NCI-H69 (cell line): ENCODE measurements at regions not wholly inside any gene's neighbourhood (a gene's known extent, or its start where the extent isn't known, plus 50 kb on each side); places are given as distances from the start of the nearest gene placed in this dataset.

Experiments
- DNase-seq: peaks from one replicate; lab custom pipeline; 2025; lab: John Stamatoyannopoulos, UW

DNA sequence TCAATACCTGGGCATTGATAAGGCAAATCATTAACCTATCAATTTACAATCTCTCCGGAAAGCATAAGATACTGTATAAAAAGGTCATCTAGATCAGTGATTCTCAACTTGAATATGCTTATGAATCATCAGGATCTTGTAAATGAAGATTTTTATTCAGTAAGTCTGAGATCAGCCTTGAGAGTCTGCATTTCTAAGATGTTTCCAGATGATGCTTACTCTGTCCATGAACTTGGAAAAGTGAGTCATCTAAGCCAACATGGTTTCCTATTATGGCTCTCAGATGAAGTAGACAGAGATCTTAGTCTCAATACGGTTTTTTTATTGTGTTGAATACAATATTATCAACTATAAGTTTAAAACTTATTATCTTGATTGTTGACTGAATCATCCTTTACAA, 226.4 kb upstream of the KIRREL3 start:
- no peak for DNase-seq

DNA sequence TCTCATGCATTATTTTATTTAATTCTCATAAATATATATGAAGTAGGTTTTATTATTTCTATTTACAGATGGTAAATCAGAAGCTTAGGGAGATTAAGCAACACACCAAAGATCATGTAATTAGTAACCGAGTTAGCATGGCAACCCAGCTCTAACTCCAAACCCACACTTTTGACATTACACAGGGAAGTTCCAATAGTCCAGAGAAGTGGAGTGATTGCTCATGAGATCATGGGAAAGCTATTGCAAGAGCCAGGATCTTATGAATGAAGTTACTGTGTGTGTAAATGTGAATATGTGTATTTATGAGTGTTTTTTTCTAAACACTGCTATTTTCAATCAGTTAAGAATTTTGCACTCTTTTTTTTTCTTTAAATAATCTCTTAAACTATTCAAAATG, 225.8 kb upstream of the KIRREL3 start:
- DNase-seq = no peak

DNA sequence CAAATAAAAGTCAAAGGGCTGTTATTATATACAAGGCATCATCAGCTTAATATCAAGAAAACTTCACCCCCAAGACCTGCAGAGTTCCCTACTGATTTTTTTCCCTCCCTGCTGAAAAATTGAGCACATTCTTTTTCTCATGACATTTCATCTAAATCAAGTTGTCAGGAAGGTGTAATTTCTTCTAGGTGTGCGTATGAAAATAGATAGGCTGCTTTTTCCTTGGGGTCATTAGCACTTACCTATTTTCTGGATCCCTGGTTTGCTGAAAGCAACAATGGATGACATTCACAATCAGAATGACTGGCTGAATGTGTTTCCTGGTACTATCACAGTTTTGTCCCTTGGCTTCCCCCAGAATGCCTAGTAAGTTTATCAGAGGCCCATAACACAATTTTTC, 225.0 kb upstream of the KIRREL3 start:
- DNase-seq = no peak

DNA sequence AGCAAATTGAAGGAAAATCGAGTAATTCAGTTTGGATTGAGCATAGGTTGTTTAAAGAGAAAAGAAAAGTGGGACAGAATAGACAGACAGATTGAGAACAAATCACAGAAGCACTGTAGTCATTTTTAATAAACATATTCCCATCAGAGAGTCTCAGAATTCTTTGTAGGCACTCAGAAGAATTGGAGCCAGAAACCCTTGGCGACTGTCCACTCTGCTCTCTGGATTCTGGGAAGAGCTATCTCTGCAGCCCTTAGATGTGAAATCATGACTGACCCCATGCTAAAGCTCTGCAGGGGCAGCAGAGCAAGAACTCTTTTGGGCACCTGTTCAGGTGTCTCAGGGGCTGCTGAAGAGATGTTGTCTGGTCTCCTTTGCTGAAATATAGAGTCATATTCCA, 223.7 kb upstream of the KIRREL3 start:
- DNase-seq = no peak

DNA sequence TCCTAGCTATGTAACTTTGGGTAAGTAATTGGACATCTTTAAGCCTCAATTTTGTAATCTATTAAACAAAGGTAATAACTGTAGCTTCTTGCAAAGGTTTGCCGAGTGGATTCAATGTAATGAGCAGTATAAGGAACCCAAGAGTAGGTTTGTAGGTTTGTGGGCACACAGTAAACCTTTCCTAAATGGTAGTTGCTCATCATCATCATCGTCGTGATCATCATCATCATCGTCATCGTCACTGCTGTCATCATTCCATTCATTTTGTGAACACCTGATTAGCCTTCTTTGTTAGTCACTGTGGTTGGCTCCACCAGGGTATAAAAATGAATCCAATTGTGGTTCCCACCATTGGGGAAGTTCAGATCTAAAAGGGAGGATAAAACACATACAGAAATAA, 223.1 kb upstream of the KIRREL3 start:
- DNase-seq = no peak

DNA sequence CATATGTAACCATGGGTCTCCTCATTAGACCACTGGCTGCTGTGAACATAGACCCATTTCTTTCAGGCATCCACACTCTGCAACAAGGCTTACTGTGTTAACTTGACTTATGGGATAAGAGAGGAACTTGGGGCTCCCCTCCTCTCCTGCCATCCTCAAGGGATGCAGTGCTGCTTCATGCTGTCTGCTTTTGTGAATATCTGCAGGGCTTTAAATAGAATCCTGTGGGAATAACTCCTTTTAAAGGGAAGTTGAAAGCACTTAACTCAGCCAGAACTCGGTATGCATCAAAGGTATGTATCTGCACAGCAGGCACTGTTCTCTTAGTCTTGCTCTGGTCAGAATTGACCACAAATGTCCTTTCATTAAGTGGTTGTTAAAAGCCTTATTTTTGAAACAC, 222.5 kb upstream of the KIRREL3 start:
- no peak for DNase-seq

DNA sequence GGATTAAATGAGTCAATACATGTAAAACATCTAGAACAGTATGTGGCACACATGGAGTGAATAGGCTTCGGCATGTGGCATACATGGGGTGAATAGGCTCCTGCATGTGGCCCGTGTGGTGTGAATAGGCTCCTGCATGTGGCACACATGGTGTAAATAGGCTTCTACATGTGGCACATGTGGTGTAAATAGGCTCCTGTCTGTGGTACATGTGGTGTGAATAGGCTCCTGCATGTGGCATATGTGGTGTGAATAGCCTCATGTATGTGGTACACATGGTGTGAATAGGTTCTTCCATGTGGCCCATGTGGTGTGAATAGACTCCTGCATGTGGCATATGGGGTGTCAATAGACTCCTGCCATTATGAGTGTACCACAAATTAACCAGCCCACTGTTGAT, 219.1 kb upstream of the KIRREL3 start:
- DNase-seq = no peak

DNA sequence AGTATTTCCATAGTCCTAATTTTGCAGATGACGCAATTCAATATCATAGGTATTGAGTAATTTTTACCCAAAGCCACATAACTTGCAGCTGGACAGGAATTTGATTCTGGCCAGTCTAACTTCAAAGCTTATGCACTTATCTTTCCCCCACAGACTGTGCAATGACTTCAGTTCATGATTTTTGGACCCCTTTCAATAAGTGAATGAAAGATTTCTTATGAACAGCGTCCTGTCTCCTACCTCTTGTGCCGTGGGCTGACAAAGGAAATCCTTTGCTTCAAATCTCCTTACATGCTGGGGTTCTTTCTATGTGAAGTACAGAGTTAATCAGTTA, 217.7 kb upstream of the KIRREL3 start:
- no peak for DNase-seq

DNA sequence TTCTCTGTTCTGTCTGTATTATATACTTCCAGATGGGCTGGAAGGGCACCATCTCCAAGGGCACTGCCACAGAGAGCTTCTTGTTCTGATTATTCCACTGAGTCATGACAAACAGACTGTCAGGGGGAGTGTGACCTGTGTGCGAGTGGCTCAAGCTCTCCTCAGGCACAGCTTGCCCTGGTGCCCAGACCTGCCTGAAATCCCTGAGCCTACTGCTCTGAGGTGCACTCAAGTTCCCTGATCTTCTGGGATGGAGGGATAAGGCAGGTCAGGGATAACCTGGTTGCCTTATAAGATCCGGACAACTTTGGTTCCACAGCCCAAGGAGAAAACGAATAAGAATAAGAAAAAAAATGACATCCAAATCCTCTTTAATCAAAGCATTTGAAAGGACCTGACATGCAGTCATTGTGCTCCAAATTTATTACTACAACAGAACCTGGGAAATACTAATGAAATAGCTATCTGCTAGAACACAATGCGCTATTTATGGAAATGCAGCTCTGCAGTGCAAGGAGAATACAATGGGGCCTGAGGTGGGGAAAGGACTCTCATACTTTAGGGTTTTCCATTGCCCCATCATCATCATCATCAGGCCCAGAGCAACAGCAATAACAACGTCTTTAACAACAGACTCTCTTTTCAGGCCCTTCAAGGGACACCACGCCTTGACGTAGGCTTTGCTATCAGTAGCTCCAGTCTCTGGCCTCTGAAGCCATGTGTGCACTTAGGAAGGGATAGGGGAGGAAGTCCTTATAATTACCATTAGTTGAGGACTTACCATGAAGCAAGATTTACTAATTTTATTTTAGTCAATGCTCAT, 217.1 kb upstream of the KIRREL3 start:
- no peak for DNase-seq

DNA sequence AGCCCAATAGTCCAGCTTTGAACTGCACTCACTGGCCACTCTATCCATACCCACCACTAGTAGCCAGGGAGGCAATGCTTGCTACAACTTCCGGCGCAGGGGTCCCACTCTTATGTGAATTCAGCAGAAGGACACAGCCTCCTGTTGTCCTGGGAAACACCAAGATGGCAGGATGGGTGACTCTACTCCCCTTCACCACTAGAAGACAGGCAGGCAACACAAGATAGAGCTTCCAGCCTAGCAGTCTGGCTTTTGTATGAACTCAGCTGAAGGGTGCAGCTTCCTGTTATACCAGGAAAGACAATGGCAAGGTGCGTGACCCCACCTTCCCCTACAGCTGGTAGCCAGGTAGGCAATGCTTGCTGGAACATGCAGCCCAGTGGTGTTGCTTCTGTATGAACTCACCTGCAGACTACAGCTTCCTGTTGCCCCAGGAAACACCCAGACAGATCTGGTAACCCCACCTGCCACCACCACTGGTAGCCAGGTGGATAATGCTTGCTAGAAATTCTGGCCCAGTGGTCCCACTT, 205.2 kb upstream of the KIRREL3 start:
- DNase-seq = peak; percentile 53

DNA sequence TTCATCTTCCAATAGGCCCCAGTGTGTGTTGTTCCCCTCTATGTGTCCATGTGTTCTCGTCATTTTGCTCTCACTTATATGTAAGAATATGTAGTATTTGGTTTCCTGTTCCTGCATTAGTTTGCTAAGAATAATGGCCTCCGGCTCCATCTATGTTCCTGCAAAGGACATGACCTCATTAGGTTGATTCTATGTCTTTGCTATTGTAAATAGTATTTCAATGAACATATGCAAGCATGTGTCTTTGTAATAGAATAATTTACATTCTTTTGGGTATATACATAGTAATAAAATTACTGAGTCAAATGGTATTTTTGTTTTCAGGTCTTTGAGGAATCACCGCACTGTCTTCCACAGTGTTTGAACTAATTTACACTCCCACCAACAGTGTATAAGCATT, 202.9 kb upstream of the KIRREL3 start:
- DNase-seq = no peak

DNA sequence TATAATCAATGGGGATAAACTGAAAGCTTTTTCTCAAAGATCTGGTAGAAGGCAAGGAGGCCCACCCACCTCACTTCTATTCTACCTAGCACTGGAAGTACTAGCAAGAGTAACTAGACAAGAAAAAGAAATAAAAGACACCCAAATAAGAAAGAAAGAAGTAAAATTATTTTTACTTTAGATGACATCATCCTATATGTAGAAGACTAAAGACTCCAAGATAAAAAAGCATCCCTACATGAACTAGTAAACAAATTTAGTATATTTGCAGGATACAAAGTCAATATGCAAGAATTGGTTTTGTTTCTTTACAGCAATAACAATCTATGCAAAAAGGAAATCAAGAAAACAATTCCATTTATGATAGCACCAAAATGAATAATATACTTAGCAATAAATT, 201.5 kb upstream of the KIRREL3 start:
- no peak for DNase-seq

DNA sequence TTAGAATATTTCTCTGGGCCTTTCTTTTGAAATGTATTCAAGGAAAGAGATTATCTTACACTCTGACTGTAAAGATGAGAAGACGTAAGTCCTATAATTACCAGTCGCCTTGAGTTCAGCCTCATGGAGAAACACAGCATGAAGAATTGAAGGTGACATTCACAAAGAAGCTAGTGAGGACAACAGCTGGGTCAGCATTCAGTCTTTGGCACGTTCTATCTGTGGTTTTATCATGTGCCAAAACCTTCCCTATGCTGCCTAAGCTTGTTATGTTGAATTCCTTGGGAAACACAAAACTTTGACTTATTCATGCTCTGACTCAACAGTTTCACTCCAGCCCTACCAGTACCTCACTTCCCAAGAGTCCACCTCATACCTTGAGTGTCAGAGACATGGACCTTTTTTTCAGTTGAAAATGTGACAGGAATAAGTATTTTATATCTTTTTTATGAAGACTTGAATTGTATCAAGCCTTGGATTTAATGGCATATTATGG, 198.8 kb upstream of the KIRREL3 start:
- no peak for DNase-seq

DNA sequence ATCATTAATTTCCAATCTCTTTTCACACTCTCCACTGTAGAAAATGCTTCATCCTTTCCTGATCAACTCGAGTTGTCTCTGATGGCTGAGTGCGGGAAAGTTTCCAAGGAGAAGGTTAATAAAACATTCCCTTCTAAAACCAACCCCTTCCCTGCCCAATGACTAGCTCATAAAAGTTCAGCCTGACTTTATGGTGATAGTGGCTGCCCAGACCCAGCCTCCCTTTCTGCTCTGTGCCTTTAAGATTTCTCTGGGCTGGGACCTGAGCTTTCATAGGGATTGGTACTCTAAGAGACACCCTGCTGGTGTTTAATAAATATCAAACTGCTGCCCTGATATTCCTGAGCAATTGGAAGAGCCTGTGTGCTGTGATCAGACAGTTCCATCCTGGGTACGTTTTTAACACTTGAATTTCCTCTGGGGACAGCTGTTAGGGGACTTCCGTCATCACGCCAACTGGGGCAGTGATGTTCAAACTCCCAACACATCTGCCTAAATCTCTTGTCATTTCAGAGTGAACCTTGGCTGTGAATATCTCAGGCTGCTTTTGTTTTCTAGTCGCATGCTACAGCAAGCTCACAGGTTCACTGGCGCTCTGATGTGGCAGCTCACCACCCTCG, 195.0 kb upstream of the KIRREL3 start:
- DNase-seq = no peak

DNA sequence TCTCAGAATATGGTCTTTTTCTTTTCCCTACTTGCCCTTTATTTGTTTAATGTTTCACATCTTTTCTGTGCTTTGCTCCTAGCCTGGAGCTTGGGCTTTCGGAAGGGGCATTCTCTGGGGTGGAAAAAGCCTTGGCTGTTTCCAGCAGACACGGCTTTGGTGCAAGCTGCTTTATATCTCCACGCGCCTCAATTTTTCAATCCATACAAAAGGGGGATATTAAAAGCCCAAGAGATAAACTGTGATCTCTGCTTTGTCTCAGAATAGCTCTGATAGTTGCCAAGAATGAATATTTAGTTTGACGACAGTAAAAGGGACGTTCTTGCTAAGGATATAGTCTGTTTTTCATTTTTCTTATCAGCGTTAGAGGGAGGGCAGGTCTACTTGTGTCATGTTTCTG, 194.0 kb upstream of the KIRREL3 start:
- DNase-seq = no peak

DNA sequence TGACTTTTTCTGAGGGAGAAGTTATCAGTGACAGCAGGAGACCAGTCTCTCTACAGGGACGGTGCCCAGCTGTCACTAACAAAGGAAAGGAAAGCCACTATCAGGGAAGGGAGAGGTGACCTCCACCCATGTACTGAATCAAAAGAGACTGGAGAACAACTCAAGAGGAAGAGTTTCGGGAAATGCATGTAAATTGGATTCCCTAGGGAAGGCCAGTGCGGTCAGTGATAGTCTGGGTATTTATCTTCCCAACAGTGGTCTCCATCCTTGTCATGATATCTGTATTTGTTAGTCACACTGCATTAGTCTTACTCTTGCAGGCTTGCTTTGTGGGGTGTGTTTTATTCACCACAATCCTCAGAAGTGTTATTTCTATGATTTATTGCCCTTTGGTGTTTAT, 193.4 kb upstream of the KIRREL3 start:
- DNase-seq = peak; percentile 19

DNA sequence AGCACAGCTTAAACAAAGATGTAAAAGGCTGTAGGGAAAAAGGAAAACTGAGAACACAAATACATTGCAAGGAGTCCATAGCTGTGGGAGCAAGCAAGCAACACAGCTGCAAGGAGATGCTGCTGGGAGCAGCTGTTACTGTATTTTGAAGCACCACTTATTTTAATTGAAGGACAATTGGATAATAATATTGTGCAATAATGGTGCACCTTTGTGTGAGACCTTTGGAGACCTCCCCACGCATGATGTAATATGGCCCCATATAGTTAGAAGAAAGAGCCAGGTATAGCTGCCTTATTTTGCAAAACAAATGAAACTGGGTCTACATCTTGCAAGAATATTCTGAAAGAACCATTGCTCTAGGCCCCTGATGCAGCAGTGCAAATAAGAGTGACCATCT, 191.1 kb upstream of the KIRREL3 start:
- peak; percentile 94 for DNase-seq

DNA sequence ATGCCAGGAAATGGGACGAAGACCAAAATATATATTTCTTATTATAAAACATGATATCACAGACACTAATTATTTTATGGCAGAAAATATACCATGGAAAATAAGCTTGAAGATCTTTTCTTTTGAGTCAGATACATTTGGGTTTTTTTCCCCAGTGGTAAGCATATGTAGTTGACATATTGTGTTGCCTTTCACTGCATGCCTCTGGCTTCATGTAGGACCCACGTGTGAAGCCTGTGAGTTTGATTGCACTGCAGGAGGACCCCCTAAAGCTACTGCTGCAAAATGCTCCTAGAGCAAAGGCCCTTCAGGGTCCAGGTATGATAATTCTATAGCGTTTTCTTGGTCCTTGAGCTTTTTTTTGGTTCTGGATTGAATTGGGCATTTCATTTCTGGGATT, 190.7 kb upstream of the KIRREL3 start:
- DNase-seq = peak; percentile 84

DNA sequence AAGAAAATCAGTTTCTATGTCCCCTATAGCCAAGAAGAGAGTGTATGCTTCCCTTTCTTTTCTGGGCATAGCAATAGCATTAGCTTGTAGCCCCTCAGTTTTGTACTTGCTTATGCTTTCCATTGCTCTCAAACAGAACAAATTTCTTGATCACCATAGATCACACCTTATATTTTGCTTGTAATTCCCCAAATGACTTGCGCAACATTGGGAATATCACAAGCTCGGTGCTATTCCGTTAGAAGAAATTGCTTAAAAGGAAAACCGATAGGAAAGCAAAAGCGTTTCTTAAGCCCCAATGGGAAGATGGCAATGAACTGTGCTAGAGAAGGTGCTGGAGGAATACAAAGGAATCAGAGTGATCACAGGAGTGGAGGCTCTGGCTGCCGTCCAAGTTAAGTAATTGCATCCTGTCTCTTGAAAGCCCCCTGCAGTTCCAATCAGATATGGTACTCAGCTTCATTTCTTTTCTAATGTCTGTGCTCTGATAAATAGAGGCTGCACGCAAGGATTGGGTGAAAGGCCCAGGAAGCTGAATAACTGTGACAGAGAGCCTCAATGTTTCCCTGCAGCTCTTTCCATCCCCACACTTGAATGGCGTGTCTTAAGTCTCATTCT, 182.1 kb upstream of the KIRREL3 start:
- DNase-seq = peak; percentile 99

DNA sequence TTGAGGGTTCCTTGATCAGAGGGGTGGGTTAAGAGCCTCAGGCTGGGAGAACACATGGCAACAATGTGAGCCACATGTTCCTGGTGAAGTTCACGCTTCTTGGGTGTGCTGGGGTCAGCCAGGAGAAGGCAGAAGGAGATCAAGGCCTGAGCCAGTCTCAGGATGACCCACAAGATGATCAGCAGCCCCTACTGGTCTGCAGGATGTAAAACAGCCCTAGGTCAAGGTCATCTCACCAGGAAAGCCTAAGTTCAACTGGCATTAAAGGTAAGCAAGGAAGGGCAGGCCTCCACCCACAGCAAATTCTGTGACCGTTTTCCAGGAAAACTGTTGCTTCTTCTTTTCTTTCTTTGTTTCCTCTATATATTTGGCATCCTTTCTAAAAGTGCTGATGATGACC, 156.7 kb upstream of the KIRREL3 start:
- DNase-seq = no peak

DNA sequence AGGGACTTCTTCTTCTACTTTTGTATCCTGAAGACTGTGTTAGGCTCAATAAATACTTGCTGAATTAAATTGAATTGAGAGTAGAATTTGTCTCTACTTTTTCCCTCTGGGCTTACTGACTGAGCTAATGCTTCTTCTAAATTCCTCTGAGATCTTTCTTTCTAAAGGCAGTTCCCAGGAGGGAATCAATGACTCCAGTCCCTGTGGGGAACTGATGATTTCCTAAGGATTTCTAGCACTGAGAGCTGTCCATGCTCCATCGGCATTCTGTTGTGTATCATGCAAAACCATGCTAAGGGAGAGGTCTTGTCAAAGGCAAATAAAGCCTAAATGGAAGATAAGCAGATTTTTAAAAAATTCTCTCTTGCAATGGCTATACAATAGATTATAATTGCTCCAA, 148.8 kb upstream of the KIRREL3 start:
- peak; percentile 87 for DNase-seq

DNA sequence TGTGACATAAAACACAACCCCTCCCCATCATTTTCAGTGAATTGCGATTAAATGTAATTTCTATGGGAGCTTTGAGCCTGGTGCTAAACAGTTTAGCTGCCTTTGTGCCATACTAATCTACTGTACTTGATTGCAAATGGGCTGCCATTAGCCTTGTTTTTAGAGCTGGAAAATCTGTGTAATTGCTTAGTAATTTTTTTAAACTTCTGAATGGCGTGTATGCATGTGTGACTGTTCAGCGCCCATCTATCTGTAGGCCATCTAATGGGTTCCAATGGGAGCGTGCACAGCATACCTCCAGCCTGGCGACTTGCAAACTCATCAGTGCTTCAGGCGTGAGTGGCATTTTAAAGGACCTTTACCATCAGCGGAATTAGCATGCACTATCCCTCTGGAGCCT, 142.7 kb upstream of the KIRREL3 start:
- no peak for DNase-seq

DNA sequence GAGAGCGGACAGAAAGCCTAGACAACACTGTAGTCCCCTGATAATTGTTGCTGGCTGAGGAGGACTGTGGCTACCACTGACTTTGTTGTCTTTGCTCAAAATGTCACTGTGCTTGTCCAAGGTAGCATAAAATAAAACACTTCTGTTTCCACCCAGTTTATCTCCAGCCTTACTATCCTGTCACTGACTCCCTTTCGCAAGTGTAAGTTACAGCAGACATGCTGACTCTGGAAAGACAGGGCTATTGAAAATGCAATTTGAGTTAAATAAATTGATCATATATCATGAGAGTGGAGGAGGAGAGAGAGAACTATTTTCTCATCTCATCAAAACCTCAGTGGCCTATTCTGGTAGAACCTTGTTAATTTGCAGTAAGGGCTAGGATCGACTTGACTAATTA, 138.0 kb upstream of the KIRREL3 start:
- no peak for DNase-seq
